ENCODE measurements at regions not wholly inside any gene's neighbourhood (a gene's known extent, or its start where the extent isn't known, plus 50 kb on each side); places are given as distances from the start of the nearest gene placed in this dataset.

GRCh38 chr12:13603953-13604352 is 377.4 kb downstream of the GRIN2B start:
- DNase-seq (no peak), ATAC-seq (no peak)
- Histone ChIP-seq H3K36me3 (no peaks in the 10 kb centered on the region), H3K4me3 (no peak overlapping the region), H3K9me3 (no peaks in the 10 kb centered on the region), H3K4me1 (no peaks in the 10 kb centered on the region), H3K27ac (no peak overlapping the region), H3K27me3 (no peaks in the 10 kb centered on the region)
- intact Hi-C loops (cut with DNase I): no loop called here
- TF ChIP-seq, protein P1, sequence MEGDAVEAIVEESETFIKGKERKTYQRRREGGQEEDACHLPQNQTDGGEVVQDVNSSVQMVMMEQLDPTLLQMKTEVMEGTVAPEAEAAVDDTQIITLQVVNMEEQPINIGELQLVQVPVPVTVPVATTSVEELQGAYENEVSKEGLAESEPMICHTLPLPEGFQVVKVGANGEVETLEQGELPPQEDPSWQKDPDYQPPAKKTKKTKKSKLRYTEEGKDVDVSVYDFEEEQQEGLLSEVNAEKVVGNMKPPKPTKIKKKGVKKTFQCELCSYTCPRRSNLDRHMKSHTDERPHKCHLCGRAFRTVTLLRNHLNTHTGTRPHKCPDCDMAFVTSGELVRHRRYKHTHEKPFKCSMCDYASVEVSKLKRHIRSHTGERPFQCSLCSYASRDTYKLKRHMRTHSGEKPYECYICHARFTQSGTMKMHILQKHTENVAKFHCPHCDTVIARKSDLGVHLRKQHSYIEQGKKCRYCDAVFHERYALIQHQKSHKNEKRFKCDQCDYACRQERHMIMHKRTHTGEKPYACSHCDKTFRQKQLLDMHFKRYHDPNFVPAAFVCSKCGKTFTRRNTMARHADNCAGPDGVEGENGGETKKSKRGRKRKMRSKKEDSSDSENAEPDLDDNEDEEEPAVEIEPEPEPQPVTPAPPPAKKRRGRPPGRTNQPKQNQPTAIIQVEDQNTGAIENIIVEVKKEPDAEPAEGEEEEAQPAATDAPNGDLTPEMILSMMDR (IDR thresholded peaks at IDR 0.05): no peak

GRCh38 chr12:13602172-13602571 is 379.2 kb downstream of the GRIN2B start:
- no peak for DNase-seq
- H3K4me1 ChIP-seq: no peaks in the 10 kb centered on the region
- no peaks in the 10 kb centered on the region for H3K27me3 ChIP-seq
- TF ChIP-seq, protein P1 (IDR thresholded peaks at IDR 0.05): no peak
- H3K9me3 ChIP-seq: no peaks in the 10 kb centered on the region
- H3K4me3 ChIP-seq: no peak overlapping the region
- no peak overlapping the region for H3K27ac ChIP-seq
- no peak for ATAC-seq
- H3K36me3 ChIP-seq: no peaks in the 10 kb centered on the region
- intact Hi-C loops (cut with DNase I): no loop called here

- Histone ChIP-seq H3K9me3 (no peaks in the 10 kb centered on the region), H3K4me3 (no peak overlapping the region), H3K4me1 (no peaks in the 10 kb centered on the region), H3K27ac (no peak overlapping the region), H3K36me3 (no peaks in the 10 kb centered on the region), H3K27me3 (no peaks in the 10 kb centered on the region)
- ATAC-seq (no peak), DNase-seq (no peak)
- intact Hi-C loops (cut with DNase I): no loop called here
- TF ChIP-seq, protein P1 (IDR thresholded peaks at IDR 0.05): no peak
Observed at GRCh38 chr12:13599176-13599575, 382.2 kb downstream of the GRIN2B start.

- intact Hi-C loops (cut with DNase I): no loop called here
- H3K27ac ChIP-seq: no peak overlapping the region
- no peaks in the 10 kb centered on the region for H3K4me1 ChIP-seq
- no peak overlapping the region for H3K4me3 ChIP-seq
- no peaks in the 10 kb centered on the region for H3K36me3 ChIP-seq
- ATAC-seq (no peak), DNase-seq (no peak)
- no peaks in the 10 kb centered on the region for H3K27me3 ChIP-seq
- TF ChIP-seq, protein P1 (IDR thresholded peaks at IDR 0.05): no peak
- H3K9me3 ChIP-seq: no peaks in the 10 kb centered on the region
Observed at GRCh38 chr12:13597837-13598236, 383.6 kb downstream of the GRIN2B start.

GRCh38 chr12:13597166-13597565 is 384.2 kb downstream of the GRIN2B start:
- Histone ChIP-seq H3K27me3 (no peaks in the 10 kb centered on the region), H3K4me3 (no peak overlapping the region), H3K27ac (no peak overlapping the region), H3K9me3 (no peaks in the 10 kb centered on the region), H3K4me1 (no peaks in the 10 kb centered on the region), H3K36me3 (no peaks in the 10 kb centered on the region)
- TF ChIP-seq, protein P1 (IDR thresholded peaks at IDR 0.05): no peak
- intact Hi-C loops (cut with DNase I): no loop called here
- ATAC-seq (no peak), DNase-seq (no peak)
